Neuronal stem cell (in vitro differentiated cells): ENCODE measurements at regions not wholly inside any gene's neighbourhood (a gene's known extent, or its start where the extent isn't known, plus 50 kb on each side); places are given as distances from the start of the nearest gene placed in this dataset.

Source experiments
- DNase-seq: peaks from one replicate; pipeline ENCODE4 v3.0.0-alpha.2; 2013; ENCODE audit warnings: low spot score
- H2AFZ ChIP-seq: one replicate; pipeline ENCODE4 v1.6.1; 2013; ENCODE audit warnings: mild to moderate bottlenecking, low read length, inconsistent platforms
- H2AK5ac ChIP-seq: 2 replicates; pipeline ENCODE4 v1.6.1; 2013; ENCODE audit warnings: low read depth, mild to moderate bottlenecking, inconsistent platforms, low read length, moderate library complexity, mixed read lengths
- H2BK120ac ChIP-seq: 2 replicates; pipeline ENCODE4 v1.6.1; 2013; ENCODE audit warnings: low read depth, mild to moderate bottlenecking, inconsistent platforms, low read length, moderate library complexity, mixed read lengths
- H2BK12ac ChIP-seq: one replicate; pipeline ENCODE4 v1.6.1; 2013; ENCODE audit warnings: low read length, inconsistent platforms
- H2BK15ac ChIP-seq: 2 replicates; pipeline ENCODE4 v1.6.1; 2013; ENCODE audit warnings: mild to moderate bottlenecking, low read length, inconsistent platforms, mixed read lengths
- H2BK5ac ChIP-seq: one replicate; pipeline ENCODE4 v1.6.1; 2013; ENCODE audit warnings: inconsistent platforms, mild to moderate bottlenecking, low read length, moderate library complexity
- H3K14ac ChIP-seq: one replicate; pipeline ENCODE4 v1.6.1; 2013; ENCODE audit warnings: low read length, inconsistent platforms
- H3K18ac ChIP-seq: 2 replicates; pipeline ENCODE4 v1.6.1; 2013; ENCODE audit warnings: low read length, inconsistent platforms
- H3K23ac ChIP-seq: 2 replicates; pipeline ENCODE4 v1.6.1; 2013; ENCODE audit warnings: low read depth, mild to moderate bottlenecking, mixed read lengths, low read length, inconsistent platforms; ENCODE audit not compliant: poor library complexity
- H3K27ac ChIP-seq: replicated peaks from 3 replicates; pipeline ENCODE4 v1.5.1; 2013; ENCODE audit warnings: low read length, inconsistent platforms
- H3K27me3 ChIP-seq, 3 experiments: 2 replicates each; pipeline ENCODE4 v1.6.1; 2013; ENCODE audit warnings: low read length in 3 of 3, mild to moderate bottlenecking in 2 of 3, inconsistent platforms in 1 of 3, low read depth in 1 of 3, mixed read lengths in 1 of 3, moderate library complexity in 1 of 3; ENCODE audit not compliant: control insufficient read depth in 3 of 3, insufficient read depth in 3 of 3
- H3K36me3 ChIP-seq, 2 donors: replicated peaks in 1 of 2; 2 replicates each; pipeline ENCODE4 v1.6.1; 2013; ENCODE audit warnings: low read length in 2 of 2; ENCODE audit not compliant: control insufficient read depth in 2 of 2, insufficient read depth in 2 of 2
- H3K4ac ChIP-seq: 2 replicates; pipeline ENCODE4 v1.6.1; 2013; ENCODE audit warnings: inconsistent platforms, mild to moderate bottlenecking, low read length, moderate library complexity
- H3K4me1 ChIP-seq, 2 donors: 1 replicate in 1 of 2; 2 replicates in 1 of 2; pipeline ENCODE4 v1.6.1; 2013; ENCODE audit warnings: low read length in 2 of 2, low read depth in 1 of 2; ENCODE audit not compliant: control insufficient read depth in 2 of 2, insufficient read depth in 1 of 2
- H3K4me2 ChIP-seq: one replicate; pipeline ENCODE4 v1.6.1; 2013; ENCODE audit warnings: mild to moderate bottlenecking, low read length, inconsistent platforms; ENCODE audit not compliant: insufficient read depth, poor library complexity, severe bottlenecking
- H3K4me3 ChIP-seq, 2 donors: 2 replicates each; pipeline ENCODE4 v1.5.1; 2013; ENCODE audit warnings: low read length in 2 of 2, mild to moderate bottlenecking in 2 of 2, inconsistent platforms in 1 of 2, moderate library complexity in 1 of 2
- H3K79me1 ChIP-seq: one replicate; pipeline ENCODE4 v1.6.1; 2013; ENCODE audit warnings: low read depth, mild to moderate bottlenecking, inconsistent platforms, low read length, moderate library complexity
- H3K9ac ChIP-seq: one replicate; pipeline ENCODE4 v1.6.1; 2013; ENCODE audit warnings: mild to moderate bottlenecking, low read depth, low read length, inconsistent platforms; ENCODE audit not compliant: poor library complexity
- H3K9me3 ChIP-seq, 2 donors: replicated peaks in 1 of 2; 2 replicates each; pipeline versions ENCODE3 to v1.6.1; 2013; ENCODE audit warnings: low read length in 2 of 2, mild to moderate bottlenecking in 2 of 2, inconsistent platforms in 1 of 2, low read depth in 1 of 2, mixed read lengths in 1 of 2, moderate library complexity in 1 of 2; ENCODE audit not compliant: control insufficient read depth in 2 of 2, insufficient read depth in 1 of 2
- H4K8ac ChIP-seq: one replicate; pipeline ENCODE4 v1.6.1; 2013; ENCODE audit warnings: low read depth, mild to moderate bottlenecking, inconsistent platforms, low read length, moderate library complexity
- H4K91ac ChIP-seq: one replicate; pipeline ENCODE4 v1.6.1; 2013; ENCODE audit warnings: low read length, low read depth, mild to moderate bottlenecking, inconsistent platforms; ENCODE audit not compliant: poor library complexity
- WGBS, 2 donors: extraction: QIAGEN DNeasy Blood & Tissue Kit; methylation state at CpG; one replicate each; pipeline ENCODE4 v1.1.7; 2013; ENCODE audit warnings: missing lambda C conversion rate in 2 of 2, mixed read lengths in 1 of 2; ENCODE audit not compliant: insufficient read length in 2 of 2, insufficient replicate concordance in 1 of 2; ENCODE audit errors: extremely low coverage in 2 of 2; 5-methylcytosine and 5-hydroxymethylcytosine counted together

- no peak overlapping the region for H3K4ac ChIP-seq
- H3K27me3 ChIP-seq: no peaks in the 10 kb centered on the region
- H3K9ac ChIP-seq: no peak overlapping the region
- no peak overlapping the region for H2AK5ac ChIP-seq
- H4K8ac ChIP-seq: no peak overlapping the region
- H3K36me3 ChIP-seq: no peaks in the 10 kb centered on the region
- H2BK15ac ChIP-seq: no peak overlapping the region
- no peak overlapping the region for H3K18ac ChIP-seq
- H2BK120ac ChIP-seq: no peak overlapping the region
- H2BK5ac ChIP-seq: no peak overlapping the region
- WGBS, 2 donors: no CpG with 5 or more reads among the region's 8 CpGs
- H3K23ac ChIP-seq: no peak overlapping the region
- no peak overlapping the region for H3K4me2 ChIP-seq
- H2BK12ac ChIP-seq: no peak overlapping the region
- H3K79me1 ChIP-seq: no peaks in the 10 kb centered on the region
- peaks cover 18 to 31% of the 10 kb centered on the region in 2 donors for H3K4me1 ChIP-seq
- no peak overlapping the region for H3K27ac ChIP-seq
- no peak for DNase-seq
- peak overlapping the region in 1 of 2 donors; percentile 38 for H3K4me3 ChIP-seq
- no peaks in the 10 kb centered on the region for H3K9me3 ChIP-seq
- no peak overlapping the region for H4K91ac ChIP-seq
- no peak overlapping the region for H3K14ac ChIP-seq
- peak overlapping the region; percentile 46 for H2AFZ ChIP-seq
Observed at GRCh38 chr17:62870552-62870971, 62.4 kb upstream of the MARCHF10 start.

- Histone ChIP-seq H2AK5ac (no peak overlapping the region), H4K91ac (no peak overlapping the region), H3K18ac (no peak overlapping the region), H4K8ac (no peak overlapping the region), H3K9ac (no peak overlapping the region), H2BK120ac (no peak overlapping the region), H2BK12ac (no peak overlapping the region), H3K27me3 (no peaks in the 10 kb centered on the region), H3K23ac (no peak overlapping the region), H2AFZ (peak overlapping the region; percentile 46), H3K4me2 (no peak overlapping the region), H3K4ac (no peak overlapping the region), H3K79me1 (no peaks in the 10 kb centered on the region), H3K27ac (no peak overlapping the region), H2BK5ac (no peak overlapping the region), H2BK15ac (no peak overlapping the region), H3K36me3 (no peaks in the 10 kb centered on the region), H3K4me1 (peaks cover 13 to 26% of the 10 kb centered on the region in 2 donors), H3K9me3 (no peaks in the 10 kb centered on the region), H3K4me3 (peak overlapping the region in 1 of 2 donors; percentile 38), H3K14ac (no peak overlapping the region)
- no CpG with 5 or more reads among the region's 5 CpGs for WGBS, 2 donors
- DNase-seq: peak; percentile 56
Observed at GRCh38 chr17:62870030-62870541, 62.0 kb upstream of the MARCHF10 start.

GRCh38 chr17:62868723-62869122, 60.6 kb upstream of the MARCHF10 start:
- Histone ChIP-seq H3K79me1 (no peaks in the 10 kb centered on the region), H3K9me3 (no peaks in the 10 kb centered on the region), H3K14ac (no peak overlapping the region), H3K23ac (no peak overlapping the region), H2BK12ac (no peak overlapping the region), H3K4ac (no peak overlapping the region), H3K36me3 (no peaks in the 10 kb centered on the region), H2BK5ac (no peak overlapping the region), H2AK5ac (no peak overlapping the region), H3K18ac (no peak overlapping the region), H3K4me3 (no peak overlapping the region), H2BK15ac (no peak overlapping the region), H4K8ac (no peak overlapping the region), H3K27ac (no peak overlapping the region), H3K9ac (no peak overlapping the region), H3K4me1 (peaks cover 13 to 24% of the 10 kb centered on the region in 2 donors), H2BK120ac (no peak overlapping the region), H2AFZ (peak overlapping the region; percentile 30), H4K91ac (no peak overlapping the region), H3K4me2 (no peak overlapping the region), H3K27me3 (no peaks in the 10 kb centered on the region)
- no CpG with 5 or more reads among the region's 2 CpGs for WGBS, 2 donors
- no peak for DNase-seq

- no CpG with 5 or more reads among the region's 4 CpGs for WGBS, 2 donors
Observed at GRCh38 chr17:62868008-62868407, 59.9 kb upstream of the MARCHF10 start.

More at GRCh38 chr17:62868008-62868407, 59.9 kb upstream of the MARCHF10 start:
- H3K4ac ChIP-seq: no peak overlapping the region
- H3K4me2 ChIP-seq: no peak overlapping the region
- H2BK15ac ChIP-seq: no peak overlapping the region
- no peak overlapping the region for H2AFZ ChIP-seq
- H2BK5ac ChIP-seq: no peak overlapping the region
- H3K27ac ChIP-seq: no peak overlapping the region
- H3K4me1 ChIP-seq: peaks cover 13 to 24% of the 10 kb centered on the region in 2 donors
- H3K36me3 ChIP-seq: no peaks in the 10 kb centered on the region
- H4K91ac ChIP-seq: no peak overlapping the region
- DNase-seq: no peak
- no peak overlapping the region for H3K9ac ChIP-seq
- H3K14ac ChIP-seq: no peak overlapping the region
- H4K8ac ChIP-seq: no peak overlapping the region
- H3K23ac ChIP-seq: no peak overlapping the region
- no peaks in the 10 kb centered on the region for H3K9me3 ChIP-seq
- no peak overlapping the region for H2BK120ac ChIP-seq
- H3K79me1 ChIP-seq: no peaks in the 10 kb centered on the region
- no peaks in the 10 kb centered on the region for H3K27me3 ChIP-seq
- H3K4me3 ChIP-seq: no peak overlapping the region
- H2BK12ac ChIP-seq: no peak overlapping the region
- H3K18ac ChIP-seq: no peak overlapping the region
- H2AK5ac ChIP-seq: no peak overlapping the region
